IMR-90 (cell line): ENCODE measurements at regions not wholly inside any gene's neighbourhood (a gene's known extent, or its start where the extent isn't known, plus 50 kb on each side); places are given as distances from the start of the nearest gene placed in this dataset.
A peak's percentile ranks its signal among the peaks of the same experiment; 100 is the strongest.

Experiments used
- ATAC-seq: fragments of 200-7000 bp; cut with Tn5 transposase; 2 replicates; pipeline ENCODE4 v1.9.1; 2020; ENCODE audit warnings: low read depth, mild to moderate bottlenecking, moderate library complexity
- BruUV-seq: library from RNA; stranded (reverse); fragments of 400-500 nt; replicated peaks from 2 replicates; lab custom pipeline; 2021; lab: Mats Ljungman, UMichigan
- CTCF ChIA-PET: fragments of 300-600 bp; formaldehyde crosslinking; extraction: SDS; loops from one replicate; lab custom pipeline; 2021; ENCODE audit warnings: antibody characterized with exemption; lab: Yijun Ruan, JAX
- POLR2A ChIA-PET: fragments of 300-600 bp; sonication (Branson Sonifier 250); formaldehyde crosslinking; loops from one replicate; lab custom pipeline; 2022; ENCODE audit warnings: antibody characterized with exemption; ENCODE audit not compliant: unreplicated experiment; lab: Charles Lee
- DNase-seq: peaks from one replicate; pipeline ENCODE4 v3.0.0; 2013
- H2AFZ ChIP-seq: replicated peaks from 2 replicates; pipeline ENCODE3; 2013; ENCODE audit warnings: low read length, mild to moderate bottlenecking; ENCODE audit not compliant: poor library complexity
- H2AK5ac ChIP-seq: 2 replicates; pipeline ENCODE4 v1.6.1; 2013; ENCODE audit warnings: low read depth, low read length, inconsistent platforms
- H2AK9ac ChIP-seq: replicated peaks from 2 replicates; pipeline ENCODE3; 2013; ENCODE audit warnings: mild to moderate bottlenecking, low read depth, low read length, moderate library complexity; ENCODE audit not compliant: poor library complexity
- H2BK120ac ChIP-seq: 2 replicates; pipeline ENCODE4 v1.6.1; 2013; ENCODE audit warnings: low read depth, low read length, inconsistent platforms
- H2BK15ac ChIP-seq: 3 replicates; pipeline ENCODE4 v1.6.1; 2013; ENCODE audit warnings: low read depth, low read length, inconsistent platforms
- H2BK20ac ChIP-seq: 2 replicates; pipeline ENCODE4 v1.6.1; 2013; ENCODE audit warnings: low read depth, mild to moderate bottlenecking, inconsistent platforms, low read length, moderate library complexity
- H2BK5ac ChIP-seq: 2 replicates; pipeline ENCODE4 v1.6.1; 2013; ENCODE audit warnings: mild to moderate bottlenecking, low read depth, low read length, inconsistent platforms; ENCODE audit not compliant: poor library complexity, severe bottlenecking
- H3K14ac ChIP-seq: replicated peaks from 2 replicates; pipeline ENCODE4 v1.6.1; 2013; ENCODE audit warnings: low read depth, low read length, inconsistent platforms
- H3K18ac ChIP-seq: 2 replicates; pipeline ENCODE4 v1.6.1; 2013; ENCODE audit warnings: low read depth, low read length, control low read depth
- H3K23ac ChIP-seq: 2 replicates; pipeline ENCODE4 v1.6.1; 2013; ENCODE audit warnings: low read depth, low read length, inconsistent platforms
- H3K27ac ChIP-seq: 2 replicates; pipeline ENCODE4 v1.5.1; 2013; ENCODE audit warnings: mild to moderate bottlenecking, control low read depth, low read length; ENCODE audit not compliant: insufficient read depth
- H3K27me3 ChIP-seq: 2 replicates; pipeline ENCODE4 v1.6.1; 2013; ENCODE audit warnings: low read length; ENCODE audit not compliant: control insufficient read depth, insufficient read depth
- H3K36me3 ChIP-seq: 2 replicates; pipeline ENCODE4 v1.6.1; 2013; ENCODE audit warnings: low read length, mixed read lengths; ENCODE audit not compliant: control insufficient read depth, insufficient read depth
- H3K4ac ChIP-seq: 2 replicates; pipeline ENCODE4 v1.6.1; 2013; ENCODE audit warnings: low read depth, low read length, inconsistent platforms
- H3K4me1 ChIP-seq: 2 replicates; pipeline ENCODE4 v1.6.1; 2013; ENCODE audit warnings: low read length, mixed read lengths; ENCODE audit not compliant: control insufficient read depth, insufficient read depth
- H3K4me2 ChIP-seq: 2 replicates; pipeline ENCODE4 v1.6.1; 2013; ENCODE audit warnings: low read depth, mild to moderate bottlenecking, control low read depth, low read length, moderate library complexity
- H3K4me3 ChIP-seq: 2 replicates; pipeline ENCODE4 v1.5.1; 2013; ENCODE audit warnings: low read depth, mild to moderate bottlenecking, control low read depth, low read length, moderate library complexity; ENCODE audit not compliant: insufficient read depth
- H3K56ac ChIP-seq: 2 replicates; pipeline ENCODE4 v1.6.1; 2013; ENCODE audit warnings: low read length, inconsistent platforms; ENCODE audit not compliant: insufficient read depth; ENCODE audit errors: extremely low read depth
- H3K79me1 ChIP-seq, 2 experiments: 2 replicates each; pipeline ENCODE4 v1.6.1; 2013; ENCODE audit warnings: low read length in 2 of 2, inconsistent platforms in 1 of 2, low read depth in 1 of 2
- H3K9ac ChIP-seq: 2 replicates; pipeline ENCODE4 v1.6.1; 2013; ENCODE audit warnings: low read depth, low read length, control low read depth
- H3K9me1 ChIP-seq: 2 replicates; pipeline ENCODE4 v1.6.1; 2013; ENCODE audit warnings: low read length, inconsistent platforms; ENCODE audit not compliant: insufficient read depth
- H3K9me3 ChIP-seq: 2 replicates; pipeline ENCODE4 v1.6.1; 2013; ENCODE audit warnings: low read length; ENCODE audit not compliant: control insufficient read depth, insufficient read depth
- H4K20me1 ChIP-seq: 2 replicates; pipeline ENCODE4 v1.6.1; 2013; ENCODE audit warnings: low read length, inconsistent platforms; ENCODE audit not compliant: insufficient read depth
- H4K5ac ChIP-seq: 2 replicates; pipeline ENCODE4 v1.6.1; 2013; ENCODE audit warnings: mild to moderate bottlenecking, low read depth, low read length, control low read depth
- H4K8ac ChIP-seq, 2 experiments: 2 replicates each; pipeline ENCODE4 v1.6.1; 2013; ENCODE audit warnings: low read depth in 2 of 2, low read length in 2 of 2, control low read depth in 1 of 2, inconsistent platforms in 1 of 2
- H4K91ac ChIP-seq: 2 replicates; pipeline ENCODE4 v1.6.1; 2013; ENCODE audit warnings: low read depth, low read length, inconsistent platforms; ENCODE audit not compliant: insufficient read depth
- BHLHE40 ChIP-seq: fragments of 150-350 bp; IDR thresholded peaks from 2 replicates; pipeline ENCODE4 v1.6.1; 2016; ENCODE audit warnings: mild to moderate bottlenecking, low read depth, low read length
- CEBPB ChIP-seq: IDR thresholded peaks from 2 replicates; pipeline ENCODE4 v1.6.1; 2012; ENCODE audit warnings: low read depth, low read length, improper control_type of control experiment
- CHD1 ChIP-seq: IDR thresholded peaks from 2 replicates; pipeline ENCODE4 v1.6.1; 2012; ENCODE audit warnings: low read depth, low read length, improper control_type of control experiment
- ELK1 ChIP-seq: fragments of 150-350 bp; IDR thresholded peaks from 2 replicates; pipeline ENCODE4 v1.6.1; 2016; ENCODE audit warnings: low read depth, mild to moderate bottlenecking, low read length, moderate library complexity, borderline replicate concordance
- FOS ChIP-seq: fragments of 150-350 bp; IDR thresholded peaks from 2 replicates; pipeline ENCODE4 v1.6.1; 2016; ENCODE audit warnings: low read depth, low read length
- MAFK ChIP-seq: IDR thresholded peaks from 2 replicates; pipeline ENCODE4 v1.6.1; 2012; ENCODE audit warnings: low read depth, low read length, improper control_type of control experiment
- MAZ ChIP-seq: IDR thresholded peaks from 2 replicates; pipeline ENCODE4 v1.6.1; 2012; ENCODE audit warnings: low read depth, mild to moderate bottlenecking, low read length, improper control_type of control experiment, moderate library complexity, borderline replicate concordance
- NFE2L2 ChIP-seq: fragments of 150-350 bp; IDR thresholded peaks from 2 replicates; pipeline ENCODE4 v1.6.1; 2016; ENCODE audit warnings: low read depth, mild to moderate bottlenecking, low read length
- POLR2A ChIP-seq: IDR thresholded peaks from 2 replicates; pipeline ENCODE4 v1.6.1; 2012; ENCODE audit warnings: mild to moderate bottlenecking, low read depth, low read length
- RAD21 ChIP-seq: IDR thresholded peaks from 2 replicates; pipeline ENCODE4 v1.6.1; 2012; ENCODE audit warnings: low read length, improper control_type of control experiment
- RCOR1 ChIP-seq: IDR thresholded peaks from 2 replicates; pipeline ENCODE4 v1.6.1; 2012; ENCODE audit warnings: mild to moderate bottlenecking, low read length, improper control_type of control experiment; ENCODE audit not compliant: insufficient replicate concordance
- RFX5 ChIP-seq: IDR thresholded peaks from 2 replicates; pipeline ENCODE4 v1.8.0; 2012; ENCODE audit warnings: low read depth, mild to moderate bottlenecking, low read length, moderate library complexity
- SMC3 ChIP-seq: fragments of 150-350 bp; IDR thresholded peaks from 2 replicates; pipeline ENCODE4 v1.6.1; 2016; ENCODE audit warnings: low read depth, mild to moderate bottlenecking, antibody characterized with exemption, low read length, moderate library complexity
- WGBS, 2 experiments: methylation state at CpG; one replicate each; pipeline versions ENCODE4 v1.1.5 to v1.1.7; 2013; ENCODE audit warnings: missing lambda C conversion rate in 2 of 2; ENCODE audit not compliant: insufficient read length in 1 of 2; ENCODE audit errors: extremely low coverage in 2 of 2; 5-methylcytosine and 5-hydroxymethylcytosine counted together
- dilution Hi-C: fragments of 300-500 bp; cut with HindIII; formaldehyde crosslinking; loops from one replicate; pipeline ENCODE4 v1.14.3; 2018; ENCODE audit warnings: low sequenced_read_pairs; ENCODE audit not compliant: unreplicated experiment
- in situ Hi-C: fragments of 300-500 bp; cut with MboI; formaldehyde crosslinking; loops from 3 replicates; pipeline ENCODE4 v1.14.3; 2019; ENCODE audit warnings: low sequenced_read_pairs, inconsistent platforms, mixed read lengths
- intact Hi-C: fragments of 100-400 bp; cut with micrococcal nuclease; formaldehyde crosslinking; loops from 2 replicates; pipeline ENCODE4 v1.10.0; 2022
- TF ChIP-seq, protein P1 (sequence below): fragments of 150-350 bp; IDR thresholded peaks from 2 replicates; pipeline ENCODE4 v1.6.1; 2017; ENCODE audit warnings: mild to moderate bottlenecking, antibody characterized with exemption, low read length, low read depth
- TF ChIP-seq, protein P2 (sequence below): conservative IDR thresholded peaks from 2 replicates; pipeline ENCODE4 v1.5.1; 2012; ENCODE audit warnings: mild to moderate bottlenecking, low read depth, low read length, improper control_type of control experiment

GRCh38 chr10:94281654-94282053, 81.1 kb downstream of the NOC3L start (continued):
- TF ChIP-seq NFE2L2 = no peak
- no peak for TF ChIP-seq POLR2A

DNA sequence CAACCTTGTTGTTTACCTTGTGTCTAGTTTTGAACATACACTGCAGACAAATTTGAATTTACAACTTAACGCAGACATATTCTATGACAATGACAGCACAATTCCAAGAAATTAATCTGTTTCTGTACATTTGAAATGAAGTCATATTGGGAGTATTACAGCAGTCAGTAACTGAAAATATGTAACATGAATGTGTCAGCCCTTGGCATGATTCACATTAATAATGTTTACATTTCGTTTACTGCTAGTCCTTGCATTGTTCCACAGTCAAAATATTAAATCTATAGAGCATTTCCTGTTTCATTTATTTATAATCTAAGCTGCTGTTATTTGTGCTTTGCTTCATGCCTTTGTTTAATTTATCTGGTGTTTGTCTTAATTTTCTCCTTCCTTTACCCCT, 80.4 kb downstream of the NOC3L start:
- H2AFZ ChIP-seq = no peak overlapping the region
- H4K5ac ChIP-seq = no peak overlapping the region
- H2BK15ac ChIP-seq = no peak overlapping the region
- ATAC-seq (no peak), DNase-seq (peak; percentile 15)
- no peak overlapping the region for H3K56ac ChIP-seq
- peaks cover 4% of the 10 kb centered on the region for H3K4me1 ChIP-seq
- no peak overlapping the region for H2BK20ac ChIP-seq
- H2BK120ac ChIP-seq = no peak overlapping the region
- no peak overlapping the region for H3K27ac ChIP-seq
- no peaks in the 10 kb centered on the region for H3K9me1 ChIP-seq
- no peak overlapping the region for H3K18ac ChIP-seq
- dilution Hi-C loops = no loop called here
- H3K4me3 ChIP-seq = no peak overlapping the region
- no peak overlapping the region for H3K14ac ChIP-seq
- no peak overlapping the region for H3K4me2 ChIP-seq
- no peak overlapping the region for H3K9ac ChIP-seq
- WGBS, 2 experiments = no CpG with 5 or more reads among the region's 2 CpGs
- no peak overlapping the region for H4K8ac ChIP-seq
- no peaks in the 10 kb centered on the region for H3K79me1 ChIP-seq
- no peak overlapping the region for H3K23ac ChIP-seq
- no peaks in the 10 kb centered on the region for H3K36me3 ChIP-seq
- BruUV-seq = no TSS peak
- no peaks in the 10 kb centered on the region for H3K27me3 ChIP-seq
- no peaks in the 10 kb centered on the region for H4K20me1 ChIP-seq
- in situ Hi-C loops = no loop called here
- no peak overlapping the region for H2AK9ac ChIP-seq
- no peak overlapping the region for H2AK5ac ChIP-seq
- POLR2A ChIA-PET = no interaction called here
- CTCF ChIA-PET = no interaction called here
- no peak overlapping the region for H4K91ac ChIP-seq
- intact Hi-C loops = no loop called here
- no peaks in the 10 kb centered on the region for H3K9me3 ChIP-seq
- no peak overlapping the region for H3K4ac ChIP-seq
- no peak overlapping the region for H2BK5ac ChIP-seq
- TF ChIP-seq, protein P1, sequence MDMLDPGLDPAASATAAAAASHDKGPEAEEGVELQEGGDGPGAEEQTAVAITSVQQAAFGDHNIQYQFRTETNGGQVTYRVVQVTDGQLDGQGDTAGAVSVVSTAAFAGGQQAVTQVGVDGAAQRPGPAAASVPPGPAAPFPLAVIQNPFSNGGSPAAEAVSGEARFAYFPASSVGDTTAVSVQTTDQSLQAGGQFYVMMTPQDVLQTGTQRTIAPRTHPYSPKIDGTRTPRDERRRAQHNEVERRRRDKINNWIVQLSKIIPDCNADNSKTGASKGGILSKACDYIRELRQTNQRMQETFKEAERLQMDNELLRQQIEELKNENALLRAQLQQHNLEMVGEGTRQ = no peak
- TF ChIP-seq RCOR1 = no peak
- TF ChIP-seq NFE2L2 = no peak
- TF ChIP-seq MAZ = no peak
- TF ChIP-seq RFX5 = no peak
- no peak for TF ChIP-seq CEBPB
- TF ChIP-seq BHLHE40 = no peak
- no peak for TF ChIP-seq RAD21
- no peak for TF ChIP-seq MAFK
- no peak for TF ChIP-seq ELK1
- no peak for TF ChIP-seq SMC3
- TF ChIP-seq CHD1 = no peak
- no peak for TF ChIP-seq FOS
- TF ChIP-seq POLR2A = no peak
- TF ChIP-seq, protein P2, sequence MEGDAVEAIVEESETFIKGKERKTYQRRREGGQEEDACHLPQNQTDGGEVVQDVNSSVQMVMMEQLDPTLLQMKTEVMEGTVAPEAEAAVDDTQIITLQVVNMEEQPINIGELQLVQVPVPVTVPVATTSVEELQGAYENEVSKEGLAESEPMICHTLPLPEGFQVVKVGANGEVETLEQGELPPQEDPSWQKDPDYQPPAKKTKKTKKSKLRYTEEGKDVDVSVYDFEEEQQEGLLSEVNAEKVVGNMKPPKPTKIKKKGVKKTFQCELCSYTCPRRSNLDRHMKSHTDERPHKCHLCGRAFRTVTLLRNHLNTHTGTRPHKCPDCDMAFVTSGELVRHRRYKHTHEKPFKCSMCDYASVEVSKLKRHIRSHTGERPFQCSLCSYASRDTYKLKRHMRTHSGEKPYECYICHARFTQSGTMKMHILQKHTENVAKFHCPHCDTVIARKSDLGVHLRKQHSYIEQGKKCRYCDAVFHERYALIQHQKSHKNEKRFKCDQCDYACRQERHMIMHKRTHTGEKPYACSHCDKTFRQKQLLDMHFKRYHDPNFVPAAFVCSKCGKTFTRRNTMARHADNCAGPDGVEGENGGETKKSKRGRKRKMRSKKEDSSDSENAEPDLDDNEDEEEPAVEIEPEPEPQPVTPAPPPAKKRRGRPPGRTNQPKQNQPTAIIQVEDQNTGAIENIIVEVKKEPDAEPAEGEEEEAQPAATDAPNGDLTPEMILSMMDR = no peak
